ENCODE measurements at regions not wholly inside any gene's neighbourhood (a gene's known extent, or its start where the extent isn't known, plus 50 kb on each side); places are given as distances from the start of the nearest gene placed in this dataset.

DNA sequence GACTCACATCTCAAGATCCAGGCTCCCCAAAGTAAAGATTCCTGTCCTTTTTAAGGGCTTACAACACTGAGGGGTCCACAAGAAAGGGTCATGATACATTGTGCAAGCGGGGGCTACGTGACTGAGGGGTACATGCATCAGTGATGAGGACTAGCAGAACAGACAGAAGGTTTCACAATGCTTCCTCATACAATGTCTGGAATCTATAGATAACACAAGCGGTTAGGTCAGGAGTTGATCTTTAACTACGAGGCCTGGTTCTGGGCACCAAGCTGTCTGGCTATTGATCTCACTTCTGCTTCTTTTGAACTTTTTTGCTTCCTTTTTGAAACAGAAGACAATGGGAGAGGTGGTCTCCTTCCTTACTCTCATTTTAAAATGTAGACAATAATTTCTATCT, 718.6 kb downstream of the AMY1C start:
- H3K9me3 ChIP-seq = no peaks in the 10 kb centered on the region
- no peak overlapping the region for H3K4me3 ChIP-seq
- no peaks in the 10 kb centered on the region for H3K4me1 ChIP-seq
- H3K27me3 ChIP-seq = no peaks in the 10 kb centered on the region
- ATAC-seq (no peak), DNase-seq (no peak)
- in situ Hi-C loops (cut with MboI; ENCODE audit: low sequenced_read_pairs in 4 of 4) = no loop called here
- TF ChIP-seq POLR2A (IDR thresholded peaks at IDR 0.05) = no peak
- TF ChIP-seq, protein P1, sequence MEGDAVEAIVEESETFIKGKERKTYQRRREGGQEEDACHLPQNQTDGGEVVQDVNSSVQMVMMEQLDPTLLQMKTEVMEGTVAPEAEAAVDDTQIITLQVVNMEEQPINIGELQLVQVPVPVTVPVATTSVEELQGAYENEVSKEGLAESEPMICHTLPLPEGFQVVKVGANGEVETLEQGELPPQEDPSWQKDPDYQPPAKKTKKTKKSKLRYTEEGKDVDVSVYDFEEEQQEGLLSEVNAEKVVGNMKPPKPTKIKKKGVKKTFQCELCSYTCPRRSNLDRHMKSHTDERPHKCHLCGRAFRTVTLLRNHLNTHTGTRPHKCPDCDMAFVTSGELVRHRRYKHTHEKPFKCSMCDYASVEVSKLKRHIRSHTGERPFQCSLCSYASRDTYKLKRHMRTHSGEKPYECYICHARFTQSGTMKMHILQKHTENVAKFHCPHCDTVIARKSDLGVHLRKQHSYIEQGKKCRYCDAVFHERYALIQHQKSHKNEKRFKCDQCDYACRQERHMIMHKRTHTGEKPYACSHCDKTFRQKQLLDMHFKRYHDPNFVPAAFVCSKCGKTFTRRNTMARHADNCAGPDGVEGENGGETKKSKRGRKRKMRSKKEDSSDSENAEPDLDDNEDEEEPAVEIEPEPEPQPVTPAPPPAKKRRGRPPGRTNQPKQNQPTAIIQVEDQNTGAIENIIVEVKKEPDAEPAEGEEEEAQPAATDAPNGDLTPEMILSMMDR (IDR thresholded peaks at IDR 0.05 in 4 of 5, conservative IDR thresholded peaks at IDR 0.05 in 1 of 5) = no peak
- H3K36me3 ChIP-seq = no peaks in the 10 kb centered on the region
- intact Hi-C loops (cut with DNase I; ENCODE audit: low total_unique reads) = no loop called here
- no peak overlapping the region for H3K27ac ChIP-seq

DNA sequence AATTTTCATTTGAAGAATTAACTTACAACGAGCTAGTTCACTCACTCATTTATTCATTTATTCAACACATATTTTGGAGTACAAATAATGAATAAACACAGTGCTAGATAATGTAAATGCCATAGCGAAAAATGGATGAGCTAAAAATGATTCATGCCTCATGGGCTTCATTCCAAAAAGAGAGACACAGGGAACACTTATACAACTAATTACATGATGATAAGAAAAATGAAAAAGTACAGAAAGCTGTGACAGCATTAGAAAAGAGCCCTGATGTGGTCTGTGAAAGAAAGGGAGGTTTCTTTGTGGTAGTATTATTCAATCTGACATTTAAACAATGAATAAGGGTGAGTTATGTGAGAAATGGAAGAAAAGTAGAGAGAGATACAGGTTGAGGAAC, 726.4 kb downstream of the AMY1C start:
- no peak for ATAC-seq
- no peaks in the 10 kb centered on the region for H3K4me1 ChIP-seq
- intact Hi-C loops (cut with DNase I; ENCODE audit: low total_unique reads) (no loop called here), in situ Hi-C loops (cut with MboI; ENCODE audit: low sequenced_read_pairs in 4 of 4) (no loop called here)
- no peak overlapping the region for H3K4me3 ChIP-seq
- H3K27me3 ChIP-seq = no peaks in the 10 kb centered on the region
- no peak overlapping the region for H3K27ac ChIP-seq
- H3K36me3 ChIP-seq = no peaks in the 10 kb centered on the region
- no peak for DNase-seq
- H3K9me3 ChIP-seq = no peaks in the 10 kb centered on the region
- TF ChIP-seq POLR2A (IDR thresholded peaks at IDR 0.05) = no peak
- TF ChIP-seq, protein P1 (IDR thresholded peaks at IDR 0.05 in 4 of 5, conservative IDR thresholded peaks at IDR 0.05 in 1 of 5) = no peak

DNA sequence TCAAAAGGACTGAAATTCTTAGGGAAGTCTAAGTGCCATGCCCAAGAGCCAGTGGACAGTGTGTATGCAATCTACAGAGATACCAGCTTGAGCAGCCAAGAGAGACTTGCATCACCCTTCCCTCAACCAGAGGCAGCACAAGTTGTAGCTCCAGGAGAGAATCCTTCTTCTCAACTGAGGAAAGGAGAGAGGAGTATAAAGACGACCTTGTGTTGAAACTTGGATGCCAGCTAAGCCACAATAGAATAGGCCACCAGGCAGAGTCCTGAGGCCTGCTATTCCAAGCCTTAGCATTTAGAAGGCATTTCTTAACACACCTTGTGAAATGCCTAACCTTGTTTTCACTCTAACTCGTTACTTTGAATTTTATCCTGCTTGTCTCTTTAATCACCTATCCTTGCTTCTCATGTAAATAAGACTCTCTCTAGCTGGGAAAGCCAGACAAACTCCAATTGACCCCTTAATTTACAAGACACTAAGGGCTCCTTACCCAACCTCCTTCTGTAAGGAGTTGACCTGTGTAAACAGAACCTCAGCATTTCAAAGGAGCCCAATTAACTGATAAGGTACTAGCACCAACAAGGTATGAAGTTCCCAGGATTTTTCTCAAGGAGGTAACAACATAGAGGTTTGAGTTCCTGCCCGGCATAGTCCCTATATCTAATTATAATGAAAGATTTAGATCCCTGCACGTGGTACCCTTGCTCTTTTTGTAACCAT, 738.8 kb downstream of the AMY1C start:
- DNase-seq = no peak
- Histone ChIP-seq H3K9me3 (no peaks in the 10 kb centered on the region), H3K4me3 (no peak overlapping the region), H3K27ac (no peak overlapping the region), H3K36me3 (no peaks in the 10 kb centered on the region), H3K27me3 (no peaks in the 10 kb centered on the region), H3K4me1 (no peaks in the 10 kb centered on the region)
- no peak for ATAC-seq
- in situ Hi-C loops (cut with MboI; ENCODE audit: low sequenced_read_pairs in 4 of 4) (no loop called here), intact Hi-C loops (cut with DNase I; ENCODE audit: low total_unique reads) (no loop called here)
- no peak for TF ChIP-seq POLR2A (IDR thresholded peaks at IDR 0.05)
- TF ChIP-seq, protein P1 (IDR thresholded peaks at IDR 0.05 in 4 of 5, conservative IDR thresholded peaks at IDR 0.05 in 1 of 5) = no peak

DNA sequence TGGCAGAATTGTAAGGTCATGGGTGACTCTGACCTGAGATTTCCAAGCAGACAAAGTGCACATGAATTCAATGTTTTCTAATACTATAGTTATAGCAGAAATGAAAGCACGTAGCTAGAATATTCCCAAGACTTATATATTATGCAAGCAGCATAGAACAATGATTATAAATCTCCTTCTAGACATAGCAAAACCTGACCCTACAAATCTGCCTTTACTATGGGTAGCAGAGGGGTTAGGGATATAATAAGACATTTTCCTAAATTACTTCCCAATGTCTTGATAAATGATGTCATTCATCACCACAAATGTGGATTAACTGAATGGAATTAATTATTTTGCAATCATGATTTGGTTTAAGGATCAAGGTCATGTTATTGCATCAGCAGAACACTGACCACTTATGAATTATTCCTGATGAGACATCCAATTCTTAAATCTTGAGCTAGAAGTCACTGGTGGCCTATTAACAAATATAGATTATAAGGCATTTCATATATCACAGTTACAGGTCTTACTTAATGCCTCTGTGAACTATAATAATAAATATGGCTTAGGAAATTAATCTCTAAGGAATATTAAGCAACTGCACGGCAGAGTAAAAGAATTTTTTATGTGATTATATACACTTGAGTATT, 776.6 kb downstream of the AMY1C start:
- H3K4me3 ChIP-seq = no peak overlapping the region
- DNase-seq (no peak), ATAC-seq (no peak)
- no peaks in the 10 kb centered on the region for H3K9me3 ChIP-seq
- intact Hi-C loops (cut with DNase I; ENCODE audit: low total_unique reads) = no loop called here
- H3K4me1 ChIP-seq = no peaks in the 10 kb centered on the region
- no peak for TF ChIP-seq POLR2A (IDR thresholded peaks at IDR 0.05)
- TF ChIP-seq, protein P1 (IDR thresholded peaks at IDR 0.05 in 4 of 5, conservative IDR thresholded peaks at IDR 0.05 in 1 of 5) = no peak
- in situ Hi-C loops (cut with MboI; ENCODE audit: low sequenced_read_pairs in 4 of 4) = no loop called here
- no peaks in the 10 kb centered on the region for H3K36me3 ChIP-seq
- H3K27me3 ChIP-seq = no peaks in the 10 kb centered on the region
- H3K27ac ChIP-seq = no peak overlapping the region
